GM19468 (cell line): ENCODE measurements at regions not wholly inside any gene's neighbourhood (a gene's known extent, or its start where the extent isn't known, plus 50 kb on each side); places are given as distances from the start of the nearest gene placed in this dataset.

ENCODE experiments used
- ATAC-seq: cut with Tn5 transposase; IDR thresholded peaks from one replicate; pipeline ENCODE4 v1.9.1; 2021; ENCODE audit warnings: mild to moderate bottlenecking, moderate library complexity, moderate number of reproducible peaks; ENCODE audit not compliant: unreplicated experiment; ENCODE audit errors: extremely low read depth

DNA sequence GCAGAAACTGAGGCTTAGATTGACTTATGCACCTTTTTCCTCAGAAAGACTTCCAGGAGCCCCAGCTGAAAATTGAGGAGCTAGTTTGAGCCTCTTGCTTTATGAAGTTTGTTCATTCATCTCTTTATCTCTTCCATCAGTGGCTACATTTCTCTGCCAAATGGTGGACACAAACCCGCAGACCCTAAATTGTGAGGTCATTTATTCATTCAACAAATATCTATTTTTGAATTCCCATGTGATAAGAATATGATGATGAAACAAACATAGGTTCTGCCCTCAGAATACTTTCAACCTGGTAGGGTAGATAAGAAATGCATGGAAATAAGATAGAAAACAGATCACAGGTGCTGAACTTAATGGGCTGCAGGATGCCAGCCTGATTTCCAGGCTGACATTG lies 309.4 kb downstream of the TNS1 start:
- no peak for ATAC-seq

DNA sequence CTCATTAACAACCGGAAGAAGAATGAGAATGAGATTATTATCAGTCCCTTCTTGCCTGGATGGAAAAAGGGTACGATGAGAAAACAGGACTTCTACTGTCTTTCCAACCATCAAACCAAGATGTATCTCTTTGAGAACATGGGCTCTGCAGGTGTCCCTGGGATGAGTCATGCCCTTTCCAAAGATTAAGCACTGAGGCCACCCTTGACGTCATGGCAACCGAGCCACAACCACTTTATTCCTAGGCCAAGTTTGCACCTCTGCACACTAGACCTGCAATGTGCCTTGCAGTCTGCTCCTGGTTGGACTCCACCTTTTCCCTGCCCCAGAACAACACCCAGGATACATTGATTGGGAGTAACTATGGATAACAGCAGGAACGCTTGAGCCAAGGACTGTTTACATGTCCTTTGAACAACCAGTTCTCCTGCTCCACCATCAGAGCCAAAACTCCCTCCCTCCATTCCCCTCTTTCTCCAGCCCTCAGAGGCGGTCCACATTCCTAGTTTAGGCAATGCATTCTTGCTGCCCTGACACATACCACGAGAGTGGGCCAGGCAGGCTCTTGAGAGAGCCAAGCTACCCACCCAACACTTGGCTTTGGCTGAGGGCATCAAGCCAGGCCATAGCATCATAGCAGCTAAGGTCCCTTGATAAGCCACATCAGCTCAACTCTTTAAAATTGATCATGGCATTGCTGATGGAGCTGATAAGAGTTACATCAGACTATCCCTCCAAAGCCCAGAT lies 310.7 kb downstream of the TNS1 start:
- ATAC-seq = no peak

DNA sequence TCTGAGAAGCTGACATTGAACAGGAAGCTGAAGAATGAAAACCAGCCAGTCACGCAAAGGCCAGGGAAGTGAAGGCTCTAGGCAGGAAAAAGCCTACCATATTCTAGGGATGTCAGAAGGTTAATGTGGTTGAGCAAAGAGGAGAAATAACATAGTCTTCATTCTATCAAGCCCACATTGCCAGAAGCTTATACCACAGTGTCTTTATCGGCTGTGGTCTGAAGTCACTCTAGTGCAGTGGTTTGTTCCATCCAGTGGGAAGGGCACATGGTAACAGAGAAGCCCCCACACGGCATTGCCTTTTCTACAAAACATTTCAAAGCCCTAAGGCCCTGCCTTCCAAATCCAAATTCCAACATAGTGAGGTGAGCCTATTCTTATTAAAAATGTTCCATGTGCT lies 311.3 kb downstream of the TNS1 start:
- ATAC-seq = no peak

DNA sequence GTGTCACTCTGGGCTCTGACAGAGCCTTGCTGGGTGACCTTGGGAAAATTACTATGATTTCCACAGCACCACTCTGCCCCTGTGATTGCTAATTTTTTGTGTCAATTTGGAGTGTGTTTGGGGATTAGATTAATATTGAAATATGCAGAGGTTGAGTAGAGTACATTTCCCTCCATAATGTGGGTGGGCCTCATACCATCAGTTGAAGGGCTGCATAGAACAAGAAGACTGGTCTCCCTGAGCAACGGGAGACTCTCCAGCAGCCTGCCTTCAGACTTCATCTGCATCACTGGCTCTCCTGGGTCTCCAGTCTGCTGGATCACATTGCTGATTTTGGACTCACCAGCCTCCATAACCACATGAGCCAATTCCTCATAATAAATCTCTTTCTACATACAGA lies 313.7 kb downstream of the TNS1 start:
- no peak for ATAC-seq

DNA sequence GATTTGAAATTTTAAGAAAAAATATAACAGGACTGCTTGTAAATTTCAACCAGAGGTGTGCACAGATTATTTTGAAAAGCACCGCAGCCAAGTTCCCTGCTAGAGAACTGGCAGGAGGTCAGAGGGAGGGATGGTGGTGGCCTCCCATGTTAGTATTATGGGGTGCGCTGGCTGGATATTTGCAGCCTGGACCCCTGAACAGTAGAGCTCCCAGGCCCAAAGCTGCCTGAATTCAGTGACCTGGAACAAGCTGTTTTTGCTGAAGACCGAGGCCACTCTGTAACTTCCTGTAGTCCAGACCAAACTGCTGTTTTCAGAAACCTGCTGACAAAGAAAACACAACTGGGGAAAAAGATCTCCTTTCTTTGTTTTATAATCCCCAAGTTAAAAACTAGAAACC lies 314.3 kb downstream of the TNS1 start:
- ATAC-seq = no peak

DNA sequence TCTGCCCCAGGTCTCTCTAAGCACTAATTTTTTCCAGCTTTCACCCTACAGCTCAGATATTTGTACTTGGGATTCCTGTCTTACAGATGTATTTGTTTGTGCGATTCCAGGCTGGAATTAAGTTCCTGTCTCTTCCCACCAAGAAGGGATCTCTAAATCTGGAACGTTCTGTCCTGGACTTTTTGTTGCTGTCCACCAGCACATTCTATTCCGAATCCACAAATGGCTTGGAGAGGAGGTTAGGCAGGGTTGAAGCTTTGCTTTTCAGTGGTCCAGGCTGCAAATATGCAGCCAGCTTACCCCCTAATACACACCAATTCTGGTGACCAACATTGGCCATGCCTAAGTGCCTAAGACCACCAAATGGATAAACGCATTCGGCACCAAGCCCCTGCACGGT lies 315.0 kb downstream of the TNS1 start:
- no peak for ATAC-seq

DNA sequence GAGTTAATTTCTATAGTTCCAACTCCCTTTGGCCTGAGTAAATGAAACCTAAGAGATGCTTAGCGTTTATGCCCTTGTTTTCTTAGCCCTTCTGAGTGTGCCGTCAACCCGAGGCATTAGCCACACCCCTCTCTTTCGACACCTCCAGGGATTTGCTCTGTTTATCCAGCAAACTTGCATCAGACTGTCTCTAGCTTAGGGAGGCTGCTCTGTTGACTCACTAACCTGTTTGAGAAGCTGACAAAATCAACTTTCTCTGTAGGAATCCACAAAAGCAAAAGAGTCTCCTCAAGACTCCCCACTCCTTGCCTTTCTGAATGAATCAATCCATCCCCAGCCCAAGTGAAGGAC lies 317.6 kb downstream of the TNS1 start:
- no peak for ATAC-seq

DNA sequence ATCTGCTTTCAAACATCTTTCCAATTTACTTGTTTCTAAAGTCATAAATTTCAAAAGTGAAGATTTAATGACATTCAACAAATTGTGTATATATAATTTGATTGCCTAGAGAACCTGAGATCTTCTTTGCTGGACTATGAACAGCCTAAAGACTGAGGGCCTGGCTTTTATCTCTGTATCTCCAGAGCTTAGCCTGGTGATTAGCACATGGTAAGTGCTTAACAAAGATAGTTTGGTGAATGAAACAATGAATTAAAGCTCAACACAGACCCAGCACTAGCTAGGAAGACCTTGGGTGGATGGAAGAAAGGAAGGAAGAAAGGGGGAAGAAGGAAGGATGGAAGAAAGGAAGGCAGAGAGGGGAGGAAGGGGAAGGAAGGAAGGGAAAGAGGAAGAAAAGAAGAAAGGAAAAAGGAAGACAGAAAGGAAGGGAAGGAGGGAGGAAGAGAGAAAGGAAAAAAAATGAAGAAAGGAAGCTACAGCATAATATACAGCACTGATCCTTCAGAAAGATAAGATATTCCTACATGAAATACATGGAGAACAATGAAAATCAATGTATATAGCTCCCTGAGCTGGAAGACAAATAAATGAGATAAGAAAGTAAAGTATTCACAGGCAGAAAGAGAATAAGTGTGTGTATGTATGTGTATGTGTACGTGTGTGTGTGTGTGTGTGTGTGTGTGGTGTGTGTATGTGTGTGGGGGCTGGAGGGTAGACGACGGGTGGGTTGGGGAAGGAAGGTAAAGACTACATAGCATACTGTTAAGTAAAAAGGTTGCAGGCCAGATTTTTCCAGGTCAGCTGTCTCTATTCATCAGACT lies 318.2 kb downstream of the TNS1 start:
- ATAC-seq = no peak

DNA sequence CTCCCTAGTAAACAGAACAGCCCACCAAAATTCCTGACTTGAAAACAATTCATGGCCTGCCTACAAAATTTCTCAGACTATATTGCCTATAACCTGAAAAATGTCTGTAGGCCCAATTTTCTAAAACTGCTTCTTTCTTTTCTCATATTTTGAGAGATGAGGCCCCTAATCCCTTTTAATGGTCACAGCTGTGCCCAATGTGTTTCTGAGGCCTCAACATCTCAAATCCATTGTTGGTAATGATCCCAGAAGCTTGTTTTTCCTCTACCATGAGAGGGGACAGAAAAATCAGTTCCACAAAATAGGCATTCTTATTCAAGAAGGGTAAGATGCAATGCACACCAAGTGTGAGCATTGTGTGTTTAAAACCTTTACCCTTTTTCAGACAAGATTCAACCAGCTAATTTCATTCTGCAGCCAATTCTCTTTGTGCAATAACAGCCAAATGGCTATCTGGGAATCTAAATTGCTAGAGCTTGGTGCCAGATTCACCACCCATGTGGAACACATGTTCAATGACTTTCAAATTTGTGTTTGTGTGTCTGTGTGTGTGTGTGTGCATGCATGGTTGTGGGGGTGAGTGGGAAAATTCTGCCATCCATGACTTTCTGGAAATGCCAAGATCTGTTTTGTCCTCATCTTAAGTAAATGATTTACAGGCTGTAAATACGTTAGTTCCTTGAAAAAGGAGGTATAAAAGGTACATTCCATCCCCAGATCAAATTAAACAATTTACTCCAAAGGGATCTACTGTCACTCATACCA lies 319.5 kb downstream of the TNS1 start:
- ATAC-seq = no peak

DNA sequence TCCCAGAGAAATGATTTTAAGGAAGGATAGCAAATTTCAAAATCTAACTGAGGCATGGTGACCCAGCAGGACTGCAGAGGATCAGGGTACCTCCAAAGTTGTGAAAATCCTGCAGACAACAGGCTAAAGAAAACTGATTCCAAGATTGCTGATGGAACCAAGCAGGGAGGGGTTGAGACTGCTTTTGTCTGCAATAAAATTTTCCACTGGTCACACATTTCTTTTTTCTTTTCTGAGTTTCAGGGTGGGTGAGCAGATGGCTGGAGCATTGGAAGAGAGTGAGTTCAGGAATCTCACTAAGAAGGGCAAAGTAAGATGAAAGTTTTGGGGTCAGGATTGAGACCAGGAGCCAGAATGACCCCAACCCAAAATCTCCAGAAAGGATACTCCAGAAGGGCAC lies 321.0 kb downstream of the TNS1 start:
- no peak for ATAC-seq

DNA sequence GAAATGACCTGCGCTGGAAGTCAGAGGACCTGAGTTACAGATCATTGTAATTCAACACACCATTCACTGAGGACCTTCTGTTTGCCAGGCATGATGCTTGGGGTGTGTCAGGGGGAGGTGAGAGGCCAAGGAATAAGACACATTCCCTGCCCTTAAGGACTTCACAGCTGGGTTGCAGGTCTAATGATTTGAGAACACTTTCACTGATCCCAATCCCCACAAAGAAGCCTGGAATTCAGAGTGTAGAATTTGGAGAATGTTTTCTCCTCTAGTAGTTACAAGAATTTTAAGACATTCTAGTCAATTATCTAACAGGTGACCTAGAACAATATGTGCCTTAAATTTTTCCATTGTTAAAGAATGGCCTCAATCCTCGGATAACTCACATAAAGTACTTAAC lies 322.4 kb downstream of the TNS1 start:
- no peak for ATAC-seq

DNA sequence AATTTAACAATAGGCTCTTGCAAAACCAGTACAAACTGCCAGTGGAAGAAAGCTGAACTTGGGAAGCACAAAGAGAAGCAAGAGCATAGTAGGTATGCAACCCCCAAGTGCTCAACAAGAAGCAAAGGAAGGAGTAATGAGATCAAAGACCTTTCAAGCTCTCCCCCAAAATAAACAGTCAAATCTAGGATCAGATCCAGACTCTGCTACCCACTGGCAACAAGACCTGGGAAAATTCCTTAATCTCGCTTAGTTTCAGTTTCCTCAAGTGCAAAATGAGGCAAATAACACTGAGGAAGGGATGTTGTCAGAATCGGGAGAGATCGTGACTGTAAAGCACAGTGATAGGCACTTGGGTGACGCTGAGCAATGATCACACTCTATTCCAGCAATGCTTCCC lies 329.2 kb downstream of the TNS1 start:
- no peak for ATAC-seq

DNA sequence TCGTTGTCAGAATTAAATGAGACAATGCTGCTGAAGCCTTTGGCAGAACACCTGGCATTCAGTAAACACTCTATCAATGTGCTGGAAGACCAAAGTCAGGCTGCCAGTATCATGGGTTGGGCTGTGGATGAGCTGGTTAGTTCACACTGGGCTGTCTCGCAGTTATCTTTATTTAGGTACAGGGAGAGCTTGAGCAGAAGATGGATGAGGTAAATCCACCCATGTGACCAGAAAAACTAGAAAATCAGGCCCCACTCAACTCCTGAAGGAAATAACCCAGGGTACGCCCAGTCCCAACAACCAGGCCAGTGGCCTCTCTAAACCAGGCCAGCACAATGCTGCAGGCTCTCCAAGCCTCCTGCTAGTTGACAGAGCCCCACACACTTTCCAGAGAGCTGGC lies 330.3 kb downstream of the TNS1 start:
- no peak for ATAC-seq

DNA sequence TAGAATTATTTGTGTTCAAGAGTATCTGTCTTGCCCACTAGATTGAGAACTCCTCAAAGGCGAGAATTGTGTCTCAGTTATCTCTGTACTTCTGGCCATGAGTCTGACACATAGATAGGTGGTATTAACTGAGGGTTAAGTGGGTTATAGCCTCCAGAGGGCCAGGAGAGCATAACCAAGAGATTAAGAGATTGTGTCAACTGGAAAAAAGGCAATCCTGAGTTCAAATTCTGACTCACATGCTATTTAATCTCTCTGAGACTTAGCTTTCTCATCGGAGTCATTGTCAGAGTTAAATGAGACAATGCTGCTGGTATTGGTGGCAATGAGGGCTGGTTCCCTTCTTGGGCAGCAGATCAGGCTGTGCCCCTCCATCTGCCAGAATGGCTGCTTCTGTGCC lies 330.9 kb downstream of the TNS1 start:
- no peak for ATAC-seq

DNA sequence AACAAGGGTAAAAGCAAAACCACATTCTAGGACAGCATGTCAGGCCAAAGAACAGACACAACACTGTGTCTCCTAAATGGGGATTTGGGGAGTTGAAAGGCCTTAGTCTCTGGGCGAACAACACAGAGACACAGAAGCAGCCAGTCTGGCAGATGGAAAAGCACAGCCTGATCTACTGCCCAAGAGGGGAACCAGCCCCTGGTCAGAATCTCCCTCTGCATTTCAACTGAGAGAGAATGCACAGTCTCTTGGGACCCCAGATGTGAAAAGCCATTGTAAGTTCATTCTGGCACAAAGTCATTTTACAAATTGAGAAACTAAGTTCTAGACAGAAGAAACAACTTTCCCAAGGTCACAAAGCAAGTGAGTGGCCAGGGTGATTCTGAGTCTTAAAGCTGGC lies 331.7 kb downstream of the TNS1 start:
- no peak for ATAC-seq

DNA sequence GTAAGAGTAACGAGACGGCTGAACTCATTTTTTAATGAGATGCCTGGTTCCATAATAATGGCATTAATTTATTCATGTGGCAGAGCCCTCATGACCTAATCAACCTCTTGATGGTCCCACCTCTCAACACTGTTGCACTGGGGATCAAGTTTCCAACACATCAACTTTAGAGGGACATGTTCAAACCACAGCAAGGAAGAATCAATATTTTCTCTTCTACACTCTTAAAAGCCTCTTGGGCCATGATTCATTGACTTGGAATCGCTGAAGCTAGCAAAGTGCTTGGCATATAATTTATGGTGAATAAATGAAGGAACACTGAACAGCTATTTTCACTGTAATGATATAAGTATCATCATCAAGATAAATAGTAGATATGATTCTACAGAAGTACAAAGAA lies 333.0 kb downstream of the TNS1 start:
- ATAC-seq = no peak

DNA sequence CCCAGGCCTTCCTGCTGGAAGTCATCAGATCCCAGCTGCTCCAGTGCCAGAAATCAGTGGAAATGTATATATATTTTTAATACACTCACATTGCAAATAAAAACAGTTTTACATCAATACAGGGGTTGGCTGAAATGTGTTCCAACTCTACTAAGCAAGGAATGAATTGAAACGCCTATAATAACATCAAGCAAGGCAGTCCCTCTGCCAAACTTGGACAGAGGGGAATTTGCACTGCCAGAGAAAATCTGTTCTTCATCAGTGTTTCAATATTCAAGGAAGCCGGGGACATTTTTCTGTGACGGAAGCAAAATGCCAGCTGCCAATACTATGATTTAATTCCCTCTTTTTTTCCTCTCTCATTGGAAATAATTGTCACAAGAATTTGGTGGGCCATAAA lies 335.3 kb downstream of the TNS1 start:
- no peak for ATAC-seq

DNA sequence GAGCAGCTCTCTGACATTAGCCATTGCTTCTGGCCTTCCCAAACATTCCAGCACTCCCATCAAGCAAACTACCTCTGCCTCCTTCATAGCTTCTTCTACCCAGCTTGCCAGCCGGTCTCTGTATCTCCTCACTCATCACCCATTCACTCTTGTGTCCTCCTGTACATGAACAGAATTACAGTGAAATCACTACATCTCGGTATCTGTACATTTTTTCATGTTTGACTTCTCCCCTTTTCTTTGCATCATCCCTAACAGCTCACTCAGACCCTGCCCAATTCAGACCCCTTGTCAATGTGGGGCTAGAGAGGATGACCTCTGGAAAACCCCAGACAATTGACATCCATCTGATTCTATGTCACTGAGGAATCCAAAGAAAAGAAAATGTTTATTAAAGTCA lies 335.8 kb downstream of the TNS1 start:
- no peak for ATAC-seq

DNA sequence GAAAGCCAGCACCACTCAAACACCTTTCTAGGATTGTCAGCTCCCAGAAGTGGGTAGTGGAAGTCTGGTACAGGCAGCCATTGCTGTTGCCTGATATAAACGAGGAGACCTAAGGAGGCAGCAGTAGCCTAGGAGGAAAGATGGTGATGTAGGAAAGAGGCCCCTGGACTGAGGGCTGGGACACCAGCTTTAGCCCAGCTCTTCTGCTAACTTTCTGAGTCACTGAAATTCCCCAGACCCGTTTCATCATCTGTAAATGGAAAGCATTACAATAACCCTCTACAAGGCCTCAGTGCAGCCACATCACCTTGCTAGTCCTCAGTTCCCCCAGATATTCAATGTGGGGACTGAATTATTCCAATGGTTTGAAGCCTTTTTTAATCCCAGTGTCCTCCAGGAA lies 336.5 kb downstream of the TNS1 start:
- ATAC-seq = no peak

DNA sequence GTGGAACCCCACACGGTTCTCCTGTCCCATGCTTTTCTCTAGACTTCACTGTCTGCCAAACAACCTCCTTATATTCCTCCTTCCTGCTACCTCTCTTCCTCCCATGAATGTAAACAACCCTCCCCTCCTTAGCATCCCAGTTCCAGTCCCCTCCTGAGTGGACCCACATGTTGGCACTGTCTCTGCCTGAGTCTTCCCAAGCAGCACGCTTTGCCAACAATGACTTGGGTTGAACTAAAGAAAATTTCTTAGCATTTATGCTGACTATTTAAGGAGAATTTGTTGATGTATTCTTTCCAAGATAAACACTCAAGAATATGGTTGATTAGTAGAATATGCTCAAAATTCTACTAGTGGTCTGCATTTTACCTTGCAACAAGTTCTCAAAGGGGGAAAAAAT lies 338.0 kb downstream of the TNS1 start:
- no peak for ATAC-seq

DNA sequence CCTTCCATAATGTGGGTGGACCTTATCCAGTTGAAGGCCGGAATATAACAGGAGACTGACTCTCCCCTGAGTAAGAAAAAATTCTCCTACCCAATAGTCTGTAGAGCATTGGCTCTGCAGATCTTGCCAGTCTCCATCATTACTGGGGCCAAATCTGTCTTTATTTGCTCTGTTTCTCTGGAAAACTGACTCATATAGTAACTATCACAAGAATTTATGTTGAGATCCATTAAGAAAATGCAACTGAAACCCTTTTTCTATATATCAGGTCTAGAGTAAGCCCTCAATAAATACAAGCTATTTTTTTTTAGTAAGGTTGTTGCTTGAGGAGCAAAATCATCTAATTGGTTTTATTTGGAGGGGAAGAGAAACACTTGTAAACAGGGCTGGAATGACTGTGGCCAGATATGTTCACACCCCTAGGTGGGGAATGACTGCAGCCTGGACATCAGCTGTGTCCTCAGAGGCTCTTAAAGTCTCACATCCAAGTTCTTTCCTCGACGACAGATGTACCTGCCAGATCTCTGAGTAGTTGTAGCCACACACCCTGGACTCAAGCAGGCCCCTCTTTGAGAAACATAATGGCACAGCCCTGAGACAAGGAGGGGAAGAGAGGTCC lies 339.7 kb downstream of the TNS1 start:
- ATAC-seq = no peak
